Osteocyte (in vitro differentiated cells): ENCODE measurements at regions not wholly inside any gene's neighbourhood (a gene's known extent, or its start where the extent isn't known, plus 50 kb on each side); places are given as distances from the start of the nearest gene placed in this dataset.

Experiments
- DNase-seq: peaks from one replicate; pipeline ENCODE4 v3.0.0; 2021; ENCODE audit warnings: mixed read lengths; ENCODE audit not compliant: unreplicated experiment; ENCODE audit errors: extremely low spot score
- H3K27ac Mint-ChIP-seq: one replicate; pipeline ENCODE4 v1.8.0; 2021; ENCODE audit warnings: mild to moderate bottlenecking, mixed read lengths; ENCODE audit not compliant: unreplicated experiment
- H3K27me3 Mint-ChIP-seq: one replicate; pipeline ENCODE4 v1.8.0; 2021; ENCODE audit warnings: mixed read lengths; ENCODE audit not compliant: unreplicated experiment
- H3K36me3 Mint-ChIP-seq: one replicate; pipeline ENCODE4 v1.8.0; 2021; ENCODE audit warnings: mixed read lengths; ENCODE audit not compliant: unreplicated experiment
- H3K4me1 Mint-ChIP-seq: one replicate; pipeline ENCODE4 v1.8.0; 2021; ENCODE audit warnings: mixed read lengths; ENCODE audit not compliant: unreplicated experiment
- H3K4me3 Mint-ChIP-seq: one replicate; pipeline ENCODE4 v1.8.0; 2021; ENCODE audit warnings: mild to moderate bottlenecking, moderate library complexity, mixed read lengths; ENCODE audit not compliant: unreplicated experiment
- H3K9me3 Mint-ChIP-seq: one replicate; pipeline ENCODE4 v1.8.0; 2021; ENCODE audit warnings: mixed read lengths; ENCODE audit not compliant: unreplicated experiment
- CTCF ChIP-seq: fragments of 200-600 bp; sonication (generic); IDR thresholded peaks from 2 replicates; pipeline ENCODE4 v1.5.0; 2021; ENCODE audit warnings: antibody characterized with exemption, mild to moderate bottlenecking, moderate library complexity

GRCh38 chr5:33182986-33183385, 257.8 kb upstream of the TARS1 start:
- Mint-ChIP-seq H3K27ac (no peak overlapping the region), H3K4me1 (peaks cover 15% of the 10 kb centered on the region), H3K27me3 (no peaks in the 10 kb centered on the region), H3K4me3 (no peak overlapping the region), H3K36me3 (peaks cover 4% of the 10 kb centered on the region), H3K9me3 (peaks cover 6% of the 10 kb centered on the region)
- DNase-seq = no peak
- no peak for TF ChIP-seq CTCF

- peaks cover 13% of the 10 kb centered on the region for H3K9me3 Mint-ChIP-seq
- peaks cover 12% of the 10 kb centered on the region for H3K36me3 Mint-ChIP-seq
- no peaks in the 10 kb centered on the region for H3K27me3 Mint-ChIP-seq
- no peak for DNase-seq
- H3K27ac Mint-ChIP-seq = no peak overlapping the region
- no peak for TF ChIP-seq CTCF
- peaks cover 15% of the 10 kb centered on the region for H3K4me1 Mint-ChIP-seq
- no peak overlapping the region for H3K4me3 Mint-ChIP-seq
Observed at GRCh38 chr5:33184367-33184766, 256.4 kb upstream of the TARS1 start.

- peaks cover 10% of the 10 kb centered on the region for H3K4me1 Mint-ChIP-seq
- no peak overlapping the region for H3K4me3 Mint-ChIP-seq
- no peak for DNase-seq
- H3K27me3 Mint-ChIP-seq = no peaks in the 10 kb centered on the region
- peaks cover 10% of the 10 kb centered on the region for H3K36me3 Mint-ChIP-seq
- H3K27ac Mint-ChIP-seq = no peak overlapping the region
- peaks cover 23% of the 10 kb centered on the region for H3K9me3 Mint-ChIP-seq
- TF ChIP-seq CTCF = no peak
Observed at GRCh38 chr5:33188089-33188488, 252.7 kb upstream of the TARS1 start.

GRCh38 chr5:33194914-33195313, 245.9 kb upstream of the TARS1 start:
- Mint-ChIP-seq H3K9me3 (peaks cover 15% of the 10 kb centered on the region), H3K27me3 (no peaks in the 10 kb centered on the region), H3K4me3 (no peak overlapping the region), H3K27ac (peak overlapping the region; percentile 11), H3K36me3 (peaks cover 3% of the 10 kb centered on the region), H3K4me1 (peaks cover 18% of the 10 kb centered on the region)
- TF ChIP-seq CTCF = no peak
- DNase-seq = no peak

- DNase-seq = no peak
- Mint-ChIP-seq H3K27me3 (no peaks in the 10 kb centered on the region), H3K36me3 (peaks cover 3% of the 10 kb centered on the region), H3K4me3 (no peak overlapping the region), H3K27ac (peak overlapping the region; percentile 50), H3K4me1 (peaks cover 18% of the 10 kb centered on the region), H3K9me3 (peaks cover 15% of the 10 kb centered on the region)
- TF ChIP-seq CTCF = no peak
Observed at GRCh38 chr5:33195431-33196165, 245.2 kb upstream of the TARS1 start.
